Activated CD8-positive, alpha-beta memory T cell treated with anti-CD3 and anti-CD28 coated beads, Interleukin-2, amount 50 U/mL, for 24 hours (primary cell): ENCODE measurements at regions not wholly inside any gene's neighbourhood (a gene's known extent, or its start where the extent isn't known, plus 50 kb on each side); places are given as distances from the start of the nearest gene placed in this dataset.
"Not testable (repeated sequence)": the region's sequence is repeated elsewhere in the genome, so short reads cannot be mapped to it uniquely, and the experiment has no call there.

Source experiments
- DNase-seq: peaks from one replicate; pipeline ENCODE4 v3.0.0-alpha.2; 2020; ENCODE audit errors: extremely low read depth

GRCh38 chr6:168369786-168370185, 50.2 kb upstream of the DACT2 start:
- no peak for DNase-seq

- peak; percentile 4 for DNase-seq
Observed at GRCh38 chr6:168370310-168370991, 50.9 kb upstream of the DACT2 start.

DNA sequence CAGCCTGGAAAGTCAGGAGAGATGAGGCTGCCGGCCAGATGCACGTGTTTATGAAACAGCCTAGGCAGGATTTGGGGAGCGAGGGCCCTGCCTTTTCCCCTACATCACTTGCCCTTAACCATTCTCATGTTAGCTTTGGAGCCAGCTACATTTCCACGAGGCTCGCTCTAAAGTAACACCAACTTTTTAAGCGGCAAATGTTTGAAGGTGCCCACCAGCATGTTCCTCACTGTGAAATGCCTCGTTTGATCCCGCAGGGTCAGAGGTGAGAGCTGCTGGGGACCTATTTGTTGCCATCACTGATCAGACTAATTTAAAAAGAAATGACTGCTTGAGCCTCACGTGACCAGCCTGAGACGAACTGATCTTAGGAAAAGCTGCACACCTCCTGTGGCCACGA, 51.6 kb upstream of the DACT2 start:
- no peak for DNase-seq

DNA sequence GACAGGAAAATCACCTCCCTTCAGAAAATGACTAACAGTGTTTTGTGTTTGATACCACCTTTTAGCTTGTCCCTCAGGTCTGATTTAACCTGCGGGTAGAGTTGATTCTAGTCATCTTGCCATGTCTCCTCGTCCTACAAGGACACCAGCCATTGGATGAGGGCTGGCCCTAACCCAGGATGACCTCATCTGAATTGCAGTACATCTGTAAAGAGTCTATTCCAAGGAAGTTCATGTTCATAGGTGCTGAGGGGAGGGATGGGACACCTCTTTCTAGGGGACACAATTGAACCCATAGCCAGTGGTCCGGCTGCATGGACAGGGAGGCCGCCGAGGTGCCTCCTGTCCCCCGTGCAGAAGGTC, 52.0 kb upstream of the DACT2 start:
- DNase-seq: no peak

- DNase-seq: no peak
Observed at GRCh38 chr6:168371981-168372711, 52.6 kb upstream of the DACT2 start.

DNA sequence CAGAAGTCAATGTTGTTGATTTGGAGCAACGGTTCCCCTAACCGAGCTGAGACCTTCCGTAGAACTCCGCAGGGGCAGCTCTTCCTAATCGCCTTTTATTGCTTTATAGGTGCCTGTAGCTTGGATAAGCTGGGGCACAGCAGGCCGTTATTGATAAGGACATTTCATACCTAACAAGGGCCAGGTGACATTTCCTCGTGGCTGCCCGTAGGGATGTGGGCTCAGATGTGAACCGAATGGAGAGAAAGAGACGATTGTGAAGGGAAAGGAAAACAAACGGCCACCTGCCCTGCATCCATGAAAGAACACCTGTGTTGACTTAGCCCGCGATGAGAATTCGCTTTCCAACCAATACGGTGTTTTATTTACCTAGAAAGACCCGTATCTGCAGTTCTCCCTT, 53.3 kb upstream of the DACT2 start:
- no peak for DNase-seq

- DNase-seq: no peak
Observed at GRCh38 chr6:168373389-168373788, 53.8 kb upstream of the DACT2 start.

- no peak for DNase-seq
Observed at GRCh38 chr6:168374051-168374502, 54.5 kb upstream of the DACT2 start.

- DNase-seq: no peak
Observed at GRCh38 chr6:168374541-168375071, 55.0 kb upstream of the DACT2 start.

DNA sequence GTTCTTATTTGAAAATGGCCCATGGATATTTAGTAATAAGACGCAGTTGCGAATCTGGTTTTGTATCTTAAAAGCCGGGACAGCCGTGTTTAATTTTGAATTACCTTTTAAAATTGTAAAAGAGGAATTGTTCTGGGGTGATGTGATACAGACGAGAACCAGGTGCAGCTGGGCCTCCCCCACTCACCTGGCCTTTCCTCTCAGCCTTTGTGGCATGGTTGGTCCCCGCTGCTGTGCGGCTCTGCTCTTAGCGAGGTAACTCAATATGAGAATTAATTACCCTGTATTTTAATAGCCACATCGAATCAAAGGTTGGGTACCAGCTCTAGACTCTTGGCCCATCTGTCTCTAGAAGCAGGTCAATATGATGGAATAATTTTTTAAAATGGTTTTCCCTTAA, 56.5 kb upstream of the DACT2 start:
- DNase-seq: no peak

DNA sequence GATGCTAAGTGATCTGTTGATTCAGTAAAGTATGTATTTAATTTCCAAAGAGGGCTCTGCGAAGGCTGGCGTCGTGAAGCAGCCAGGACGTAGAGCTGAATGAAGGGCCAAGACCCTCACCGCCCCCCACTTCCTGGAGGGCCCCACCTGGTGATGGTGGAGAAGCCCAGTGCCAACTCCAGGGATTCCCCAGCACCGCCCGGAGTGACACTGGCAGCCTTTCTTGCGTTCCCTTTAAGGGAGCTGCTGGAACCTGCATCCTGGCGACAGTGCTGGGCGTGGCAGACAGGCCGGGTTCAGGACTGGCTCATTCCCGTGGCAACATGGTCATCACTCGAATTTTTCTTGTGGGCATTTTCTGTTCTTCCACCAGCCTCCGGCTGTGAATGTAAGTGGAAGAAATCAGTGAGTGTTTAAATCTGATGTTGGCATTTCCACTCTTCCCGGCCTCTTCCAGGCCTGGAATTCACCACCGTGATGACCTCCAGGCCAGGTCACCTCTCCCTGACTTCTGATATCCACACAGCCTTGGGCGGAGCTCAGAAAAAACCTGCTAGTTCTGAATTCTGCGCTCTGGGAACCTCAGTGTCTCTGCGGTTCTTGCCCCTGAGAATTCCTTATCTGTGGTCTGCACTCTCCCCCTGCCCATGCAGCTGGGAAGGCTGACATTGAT, 57.4 kb upstream of the DACT2 start:
- DNase-seq: no peak

- no peak for DNase-seq
Observed at GRCh38 chr6:168377484-168377855, 57.9 kb upstream of the DACT2 start.

DNA sequence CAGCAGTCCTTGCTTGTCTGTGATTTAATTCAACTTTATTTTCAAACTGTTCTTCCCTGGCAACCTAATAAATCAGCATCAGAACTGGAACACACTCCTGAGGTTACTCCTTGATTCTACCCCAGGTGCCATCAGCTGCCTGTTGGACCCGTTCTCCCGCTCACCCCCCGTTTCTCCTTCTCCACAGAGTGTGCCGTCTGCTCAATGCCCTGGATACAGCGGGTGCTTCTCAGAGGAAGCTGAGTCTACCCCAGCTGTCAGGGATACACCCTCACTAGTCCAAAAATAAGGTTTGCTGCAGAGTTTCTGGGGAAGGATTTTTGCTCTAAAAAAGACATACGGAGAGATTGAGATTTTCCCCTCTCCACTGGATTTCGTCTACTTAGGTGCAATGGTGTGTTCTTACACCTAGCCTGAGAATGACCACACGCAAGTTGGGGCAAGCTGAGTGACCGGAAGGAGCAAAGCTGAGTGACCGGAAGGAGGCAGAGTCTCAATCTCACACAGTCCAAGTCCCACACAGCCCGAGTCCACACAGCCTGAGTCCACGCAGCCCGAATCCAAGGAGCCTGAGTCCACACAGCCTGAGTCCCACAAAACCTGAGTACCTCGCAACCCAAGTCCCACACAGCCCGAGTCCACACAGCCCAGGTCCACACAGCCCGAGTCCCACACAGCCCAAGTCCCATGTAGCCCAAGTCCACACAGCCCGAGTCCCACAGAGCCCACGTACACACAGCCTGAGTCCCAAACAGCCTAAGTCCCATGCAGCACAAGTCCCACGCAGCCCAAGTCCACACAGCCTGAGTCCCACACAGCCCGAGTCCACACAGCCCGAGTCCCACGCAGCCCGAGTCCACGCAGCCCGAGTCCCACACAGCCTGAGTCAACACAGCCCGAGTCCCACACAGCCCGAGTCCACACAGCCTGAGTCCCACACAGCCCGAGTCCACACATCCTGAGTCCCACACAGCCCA, 58.6 kb upstream of the DACT2 start:
- DNase-seq: no peak

DNA sequence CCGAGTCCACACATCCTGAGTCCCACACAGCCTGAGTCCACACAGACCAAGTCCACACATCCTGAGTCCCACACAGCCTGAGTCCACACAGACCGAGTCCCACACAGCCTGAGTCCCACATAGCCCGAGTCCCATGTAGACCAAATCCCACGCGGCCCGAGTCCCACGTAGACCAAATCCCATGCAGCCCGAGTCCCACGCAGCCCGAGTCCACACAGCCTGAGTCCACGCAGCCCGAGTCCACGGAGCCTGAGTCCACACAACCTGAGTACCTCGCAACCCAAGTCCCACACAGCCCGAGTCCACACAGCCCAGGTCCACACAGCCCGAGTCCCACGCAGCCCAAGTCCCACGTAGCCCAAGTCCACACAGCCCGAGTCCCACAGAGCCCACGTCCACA, 60.0 kb upstream of the DACT2 start:
- DNase-seq: not testable (repeated sequence)

GRCh38 chr6:168380166-168380955, 60.6 kb upstream of the SMOC2 start:
- not testable (repeated sequence) for DNase-seq

DNA sequence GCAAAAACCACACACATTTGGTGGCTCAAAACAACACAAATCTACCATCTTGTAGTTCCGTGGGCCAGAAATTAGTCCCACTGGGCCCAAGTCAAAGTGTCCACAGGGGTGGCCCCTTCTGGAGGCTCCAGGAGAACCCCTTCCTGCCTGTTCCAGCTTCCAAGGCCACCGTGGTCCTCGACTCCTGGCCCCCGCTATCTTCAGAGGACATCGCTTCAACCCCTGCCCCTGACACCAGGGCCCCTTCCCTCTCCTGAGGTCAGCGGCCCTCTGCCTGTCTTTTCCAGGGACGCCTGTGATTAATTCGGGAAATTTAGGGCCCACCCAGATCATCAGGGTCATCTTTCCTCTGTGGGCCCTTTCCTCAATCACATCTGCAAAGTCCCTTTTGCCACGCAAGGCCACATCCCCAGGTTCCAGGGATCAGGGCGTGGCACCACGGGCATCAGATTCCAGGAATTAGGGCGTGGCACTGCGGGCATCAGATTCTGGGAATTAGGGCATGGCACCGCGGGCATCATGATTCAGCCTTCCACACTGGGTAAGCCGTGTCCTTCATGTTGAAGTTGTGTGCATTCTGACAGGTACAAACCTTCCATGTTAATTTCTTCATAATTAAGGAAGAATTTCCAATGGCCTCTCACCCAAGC, 59.9 kb upstream of the SMOC2 start:
- no peak for DNase-seq

DNA sequence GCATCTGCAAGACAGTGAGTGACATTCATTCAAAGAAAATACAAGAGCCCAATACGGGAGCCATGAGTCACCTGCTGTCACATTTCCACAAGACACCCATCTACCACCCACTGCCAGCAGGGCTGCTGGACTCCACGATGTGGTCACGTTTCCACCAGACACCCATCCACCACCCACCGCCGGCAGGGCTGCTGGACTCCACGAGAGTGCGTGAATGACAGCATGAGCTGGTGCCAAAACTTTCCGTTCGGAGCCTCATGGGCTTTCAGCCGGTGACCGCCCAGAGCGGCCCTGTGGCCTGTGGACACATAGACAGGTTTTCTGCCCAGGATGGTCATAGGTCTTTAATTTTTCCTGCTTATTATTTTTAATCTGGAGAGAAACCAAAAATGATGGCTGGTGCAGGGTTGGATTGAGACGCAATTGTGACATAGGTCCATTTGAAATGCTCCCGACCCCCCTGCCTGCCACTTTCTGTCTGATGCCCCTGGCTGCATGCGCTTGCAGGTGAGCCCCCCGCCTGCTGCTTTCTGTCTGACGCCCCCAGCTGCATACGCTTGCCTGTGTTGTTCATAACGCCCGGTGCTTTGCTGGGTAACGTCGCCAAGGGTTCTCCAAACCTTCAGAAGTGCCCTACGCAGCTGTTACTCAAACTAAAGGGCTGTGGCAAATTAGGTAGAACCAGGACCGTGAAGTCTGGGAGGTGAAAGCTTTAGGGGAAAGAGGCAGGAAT, 59.1 kb upstream of the SMOC2 start:
- no peak for DNase-seq

- no peak for DNase-seq
Observed at GRCh38 chr6:168383062-168383854, 57.7 kb upstream of the SMOC2 start.
